Pons (tissue), 1 donor: ENCODE measurements at regions not wholly inside any gene's neighbourhood (a gene's known extent, or its start where the extent isn't known, plus 50 kb on each side); places are given as distances from the start of the nearest gene placed in this dataset.

ENCODE experiments used
- DNase-seq: peaks from one replicate; pipeline ENCODE4 v3.0.0-alpha.2; 2016; ENCODE audit warnings: low spot score

- no peak for DNase-seq
These were observed 49.9 kb upstream of the HELT start for GRCh38 chr4:184968366-184968765.
